HUDEP-2 (cell line): ENCODE measurements at regions not wholly inside any gene's neighbourhood (a gene's known extent, or its start where the extent isn't known, plus 50 kb on each side); places are given as distances from the start of the nearest gene placed in this dataset.

Source experiments
- DNase-seq, 76 experiments: peaks; one replicate each; lab custom pipeline; 2025; ENCODE audit not compliant: unreplicated experiment in 76 of 76; lab: John Stamatoyannopoulos, UW

DNA sequence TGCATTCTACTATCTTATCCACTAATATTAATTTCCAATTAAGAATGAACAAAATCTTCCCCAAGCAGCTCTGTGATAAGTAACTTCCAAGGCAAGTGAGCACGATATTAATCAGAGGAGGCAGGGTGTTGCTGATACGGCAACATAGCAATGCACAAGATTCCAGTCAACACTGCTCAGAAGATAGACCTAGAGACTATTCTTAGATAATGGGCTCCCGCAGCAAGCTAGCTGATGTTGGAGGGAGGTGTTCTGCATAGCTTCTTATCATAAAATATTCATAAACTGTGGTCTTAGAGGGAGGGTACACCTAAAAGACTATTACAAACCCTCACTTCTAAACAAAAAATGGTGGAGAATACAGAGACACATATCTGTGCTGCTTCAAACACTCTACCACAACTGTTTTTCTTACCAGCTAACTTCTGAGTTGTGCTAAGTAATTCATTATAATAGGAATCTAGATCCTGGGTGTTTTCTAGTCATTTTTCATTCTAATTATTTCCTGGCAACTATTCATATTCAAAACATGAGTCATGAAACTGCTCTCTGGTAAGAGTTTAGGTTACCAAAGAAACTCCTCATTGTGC is 382.0 kb upstream of the SOX14 start:
- no peak for DNase-seq

DNA sequence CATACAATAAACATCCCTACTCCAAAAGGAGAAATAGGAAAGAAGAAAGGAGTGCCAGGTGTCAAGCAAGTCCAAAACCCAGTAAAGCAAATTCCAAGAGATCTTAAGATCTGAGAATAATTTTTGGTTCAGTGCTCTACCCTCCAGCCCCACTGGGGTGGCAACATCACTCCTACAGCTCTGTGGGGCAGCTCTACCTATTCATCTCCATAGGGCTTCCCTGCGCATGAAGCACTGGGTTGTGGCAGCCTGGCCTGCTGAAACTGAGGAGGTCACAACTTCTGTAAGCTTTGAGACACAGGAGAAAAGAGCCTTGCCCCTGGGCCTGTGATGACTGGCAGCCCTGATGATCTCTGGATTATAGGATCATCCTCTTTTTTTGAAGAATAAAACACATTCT is 378.2 kb upstream of the SOX14 start:
- DNase-seq: no peak

DNA sequence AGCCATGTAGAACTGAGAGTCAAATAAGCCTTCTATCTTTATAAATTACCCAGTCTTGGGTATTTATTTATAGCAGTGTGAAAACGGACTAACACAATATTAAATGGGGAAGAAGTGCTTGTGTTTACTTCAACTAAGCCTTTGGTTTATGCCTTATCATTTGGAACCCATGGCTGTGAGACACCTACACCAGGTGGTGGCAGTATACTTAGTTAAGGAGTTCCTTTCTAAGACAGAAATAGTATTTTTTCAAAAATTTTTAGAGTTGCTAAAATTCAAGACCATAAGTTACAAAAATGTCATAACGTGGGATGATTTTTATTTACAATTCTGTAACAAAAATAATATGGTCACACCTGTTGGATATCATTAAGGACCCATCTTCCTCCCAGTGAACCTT is 354.5 kb upstream of the SOX14 start:
- DNase-seq: peak in 1 of 76 experiments; percentile 1

DNA sequence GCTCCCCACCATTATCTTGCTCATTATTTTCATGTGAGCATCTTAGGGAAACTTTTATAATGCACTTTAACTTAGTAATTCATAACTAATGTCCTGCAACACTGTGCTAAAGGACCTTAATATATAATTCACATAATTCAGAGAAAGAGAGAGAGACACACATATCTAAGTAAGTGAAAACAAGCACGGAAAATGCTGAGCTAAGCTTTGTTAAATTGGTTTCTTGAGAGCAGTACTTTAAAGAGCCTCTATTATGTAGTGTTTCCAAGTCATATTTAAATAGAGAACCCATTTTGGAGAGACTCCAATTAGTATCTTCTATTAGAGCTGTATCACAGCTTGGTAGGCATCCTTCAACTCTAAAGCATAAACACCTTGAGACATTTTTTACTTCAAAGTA is 354.1 kb upstream of the SOX14 start:
- no peak for DNase-seq

DNA sequence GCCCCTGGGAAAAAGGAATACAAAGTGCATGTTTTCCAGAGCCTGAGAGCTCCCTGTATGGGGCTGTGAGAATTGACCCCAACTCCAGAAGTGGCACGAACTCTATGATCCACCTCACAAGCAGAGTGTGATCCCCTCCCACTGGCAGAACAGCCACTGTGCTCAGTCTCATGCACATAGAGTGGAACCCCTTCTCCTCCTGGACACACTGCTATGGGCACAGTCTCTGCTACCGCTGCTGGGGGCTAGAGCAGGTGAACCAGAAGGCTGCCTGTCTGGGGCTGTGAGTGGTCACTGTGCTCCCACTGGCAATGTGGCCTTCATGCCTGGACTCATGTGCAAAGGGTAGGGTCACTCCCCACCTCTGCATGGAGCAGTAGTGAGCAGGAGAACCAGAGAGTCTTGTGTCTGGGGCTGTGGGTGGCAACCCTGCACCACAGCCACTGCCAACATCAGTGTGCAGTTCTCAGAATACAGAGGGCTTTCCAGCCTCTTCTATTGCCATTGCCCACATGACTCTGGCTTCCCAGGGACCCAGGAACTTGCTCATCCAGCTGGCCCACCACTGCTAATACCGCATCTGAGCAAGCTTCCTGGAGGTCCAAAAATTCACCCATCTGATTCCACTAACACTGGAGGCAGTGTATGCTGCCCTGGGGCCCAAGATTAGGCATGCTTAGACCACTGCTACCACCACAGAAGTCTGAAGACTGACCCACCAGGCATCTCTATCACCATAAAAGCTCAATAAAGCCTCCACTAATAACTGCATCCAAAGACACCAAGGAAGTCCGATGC is 343.7 kb upstream of the SOX14 start:
- DNase-seq: no peak

DNA sequence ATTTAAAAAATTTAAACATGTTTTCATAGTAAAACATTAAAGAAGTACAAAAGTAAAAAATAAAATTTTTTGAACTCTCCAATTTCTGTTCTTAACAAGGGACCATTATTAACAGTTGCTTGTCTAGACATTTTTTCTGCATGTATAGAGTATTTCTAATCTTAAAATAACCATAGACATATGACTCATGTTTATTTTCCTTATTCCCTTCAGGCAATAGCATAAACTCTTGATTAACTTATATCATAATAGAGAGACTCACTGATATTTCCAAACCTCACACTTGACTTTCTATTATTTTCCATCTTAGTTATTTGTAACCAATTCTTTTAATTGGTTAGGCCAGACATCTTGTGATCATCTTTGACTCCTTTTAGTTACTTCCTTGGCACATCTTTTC is 325.6 kb upstream of the SOX14 start:
- no peak for DNase-seq

DNA sequence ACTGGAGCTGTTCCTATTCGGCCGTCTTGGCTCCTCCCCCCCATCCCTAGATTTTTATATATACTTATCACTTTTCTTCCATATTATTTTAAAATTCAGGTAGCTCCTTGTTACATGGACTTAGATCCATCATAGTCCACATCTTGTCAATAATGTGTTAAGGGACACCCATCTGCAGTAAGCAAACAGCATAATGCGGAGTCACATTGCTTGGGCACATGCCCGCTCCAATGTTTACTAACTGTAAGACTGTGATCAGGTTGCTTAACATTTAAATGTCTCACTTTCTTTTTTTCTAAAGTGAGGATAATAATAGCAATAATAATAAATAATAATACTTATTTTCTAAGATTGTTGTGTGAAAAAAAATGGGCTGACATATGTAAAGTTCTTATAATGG is 303.2 kb upstream of the SOX14 start:
- no peak for DNase-seq

DNA sequence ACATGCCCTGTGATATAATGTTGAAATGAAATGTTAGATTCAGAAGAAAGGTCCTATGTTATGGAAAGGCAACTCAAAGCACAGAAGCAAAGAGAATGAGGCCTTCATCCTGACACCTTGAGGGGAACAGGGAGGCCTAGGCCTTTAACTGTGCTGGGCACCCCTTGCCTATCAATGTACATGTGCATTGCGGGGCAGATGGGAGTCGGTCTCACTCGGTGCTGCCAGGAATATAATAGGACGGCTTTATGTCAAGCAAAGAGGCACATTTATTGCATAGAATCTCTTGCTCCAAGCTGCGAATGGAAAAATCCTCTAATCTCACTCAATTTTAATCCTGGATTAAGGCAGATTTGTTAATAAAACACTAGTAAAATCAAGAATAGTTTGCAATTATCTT is 301.0 kb upstream of the SOX14 start:
- DNase-seq: no peak

DNA sequence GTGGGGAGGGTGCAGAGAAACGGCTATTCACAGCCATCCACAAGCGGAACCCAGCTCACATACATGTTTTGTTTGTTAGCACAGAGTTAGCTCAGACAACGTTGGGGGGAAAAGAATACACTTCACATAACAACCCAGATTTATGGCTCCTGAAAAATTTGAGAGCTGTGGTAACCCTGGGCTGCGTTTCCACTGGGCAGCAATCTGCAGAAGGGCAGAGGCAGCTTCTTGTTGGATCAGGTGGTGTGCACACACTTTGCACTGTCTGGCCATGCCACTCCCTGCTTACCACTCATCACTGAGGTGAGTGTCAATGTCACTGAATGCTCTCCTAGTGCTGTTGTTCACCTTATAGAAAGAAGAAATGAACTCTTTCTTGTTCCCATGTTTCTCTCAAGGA is 299.8 kb upstream of the SOX14 start:
- DNase-seq: no peak

DNA sequence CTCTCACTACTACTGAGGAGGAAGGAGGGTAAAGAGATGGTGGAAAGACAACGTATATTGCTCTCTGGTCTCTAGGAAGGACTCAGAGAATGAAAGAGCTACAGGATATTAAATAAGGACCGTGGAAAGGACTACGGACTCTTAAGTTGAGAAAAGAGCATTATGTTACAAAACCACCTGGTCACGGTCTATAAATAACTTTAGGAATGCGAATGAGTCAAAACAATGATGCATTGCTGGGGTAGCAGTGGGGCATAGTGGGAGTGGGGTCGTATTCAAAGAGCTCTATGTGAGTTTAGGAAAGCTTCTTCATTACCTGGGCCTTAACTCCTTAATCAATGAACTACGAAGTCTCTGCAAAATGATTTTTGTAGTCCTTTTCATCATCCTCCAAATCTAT is 295.7 kb upstream of the SOX14 start:
- DNase-seq: no peak

DNA sequence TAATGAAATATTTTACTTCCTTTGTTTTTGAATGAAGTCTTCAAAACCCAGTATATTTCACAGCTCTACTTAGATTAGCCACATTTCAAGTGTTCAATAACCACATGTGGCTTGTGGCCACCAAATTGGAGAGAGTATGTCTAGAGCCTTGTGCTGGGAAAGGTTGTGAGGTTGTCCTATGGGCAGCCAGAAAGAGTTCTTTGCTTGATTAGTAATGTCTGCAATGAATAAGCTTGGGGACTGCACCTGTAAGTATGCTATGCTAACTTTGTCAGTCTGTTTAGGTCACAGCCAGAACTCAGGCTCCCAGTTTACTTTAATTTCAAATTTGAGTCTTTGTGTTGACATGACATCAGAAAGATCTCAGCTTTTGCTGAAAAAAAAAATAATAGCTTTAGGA is 294.9 kb upstream of the SOX14 start:
- DNase-seq: no peak

DNA sequence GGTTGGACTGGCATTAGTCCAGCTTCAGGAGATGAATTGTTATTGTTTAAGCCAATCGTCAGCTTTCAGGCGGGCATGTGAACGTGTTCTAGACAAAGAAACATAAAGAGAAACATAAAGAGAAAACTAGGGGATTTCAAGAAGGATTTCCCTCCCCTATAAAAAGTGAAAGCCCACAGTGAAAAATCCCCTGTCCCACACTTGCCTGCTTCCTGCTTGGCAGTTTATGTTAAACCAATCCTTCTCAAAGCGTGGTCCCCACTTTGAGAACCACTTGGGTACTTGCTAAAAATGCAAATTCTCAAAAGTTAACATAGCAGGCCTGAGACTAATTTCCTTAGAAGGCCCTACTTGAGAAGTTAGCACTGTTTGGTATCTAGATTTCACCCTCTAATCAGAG is 293.0 kb upstream of the SOX14 start:
- DNase-seq: no peak

DNA sequence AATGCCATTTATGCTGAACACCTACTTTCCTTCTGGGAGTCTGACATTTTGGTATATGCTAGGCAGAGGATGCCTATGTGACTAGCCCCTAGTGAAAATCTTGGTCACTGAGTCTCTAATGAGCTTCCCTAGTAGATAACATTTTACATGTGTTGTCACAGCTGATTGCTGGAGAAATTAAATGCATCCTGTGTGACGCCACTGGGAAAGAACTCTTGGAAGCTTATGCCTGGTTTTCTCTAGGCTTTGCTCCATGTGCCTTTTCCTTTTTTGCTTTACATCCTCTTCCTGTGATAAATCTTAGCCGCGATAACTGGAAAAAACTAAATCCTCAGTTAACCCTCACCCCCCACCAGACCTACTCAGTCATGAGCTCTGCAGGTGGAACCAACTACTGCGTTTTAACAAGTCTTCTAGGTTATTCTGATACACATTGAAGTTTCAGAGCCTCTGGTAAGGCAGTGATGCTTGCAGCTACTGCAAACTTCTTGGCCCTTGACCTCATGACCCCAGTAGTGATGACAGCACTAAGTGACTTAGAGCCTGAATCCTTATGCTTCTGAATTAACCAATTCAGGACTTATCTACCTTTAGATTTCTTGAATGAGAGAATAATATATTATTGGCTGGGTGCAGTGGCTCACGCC is 292.4 kb upstream of the SOX14 start:
- DNase-seq: no peak

DNA sequence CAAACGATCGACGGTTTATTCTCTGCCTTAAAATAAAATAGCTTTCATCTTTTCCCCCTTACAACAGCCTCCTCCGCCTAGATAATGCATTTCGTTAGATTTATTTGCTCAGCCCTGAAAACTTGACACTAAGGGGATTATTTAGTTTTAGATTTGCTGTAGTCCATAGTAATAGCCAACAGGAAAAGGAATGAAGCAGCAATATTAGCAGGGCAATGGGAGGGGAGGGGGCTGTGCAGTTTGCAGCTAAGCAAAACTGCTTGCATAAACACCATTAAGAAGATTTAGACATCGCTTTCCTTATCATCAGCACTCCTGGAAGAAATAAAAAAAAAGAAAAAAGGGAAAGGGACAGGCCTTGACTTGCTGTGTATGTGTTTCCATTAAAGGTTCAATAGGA is 286.5 kb upstream of the SOX14 start:
- no peak for DNase-seq

DNA sequence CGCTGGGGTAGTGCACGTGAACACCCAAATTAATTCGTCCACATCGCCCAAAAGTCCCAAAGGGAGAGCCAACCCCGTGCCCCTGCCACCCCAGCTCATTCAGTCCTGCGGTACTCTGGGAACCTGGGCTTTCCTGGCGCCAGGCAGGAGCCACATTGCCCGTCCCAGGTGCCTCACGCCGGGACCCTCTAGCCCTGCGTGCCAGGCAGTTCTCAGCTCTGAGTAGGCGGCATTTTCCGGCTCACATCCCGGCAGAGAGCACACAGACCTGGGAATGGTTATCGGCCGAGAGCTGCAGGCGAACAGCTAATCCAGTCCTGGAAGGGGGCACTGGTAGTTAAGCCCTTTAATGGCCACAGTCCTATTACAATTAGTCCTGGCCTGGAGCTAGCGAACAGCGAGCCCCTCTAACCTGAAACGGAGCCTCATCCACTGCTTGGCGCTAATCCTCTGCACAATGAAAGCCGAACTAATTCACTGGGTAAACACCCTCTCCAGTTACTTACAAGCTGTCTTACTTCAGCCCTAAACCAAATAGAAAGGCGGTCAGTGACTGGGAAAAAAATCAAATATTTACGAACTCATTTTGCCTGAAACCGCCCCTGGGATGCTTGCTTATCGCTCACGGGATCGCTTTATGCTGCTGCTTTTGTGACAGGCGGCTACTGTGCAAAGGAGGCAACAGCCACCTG is 254.6 kb upstream of the SOX14 start:
- DNase-seq: no peak

DNA sequence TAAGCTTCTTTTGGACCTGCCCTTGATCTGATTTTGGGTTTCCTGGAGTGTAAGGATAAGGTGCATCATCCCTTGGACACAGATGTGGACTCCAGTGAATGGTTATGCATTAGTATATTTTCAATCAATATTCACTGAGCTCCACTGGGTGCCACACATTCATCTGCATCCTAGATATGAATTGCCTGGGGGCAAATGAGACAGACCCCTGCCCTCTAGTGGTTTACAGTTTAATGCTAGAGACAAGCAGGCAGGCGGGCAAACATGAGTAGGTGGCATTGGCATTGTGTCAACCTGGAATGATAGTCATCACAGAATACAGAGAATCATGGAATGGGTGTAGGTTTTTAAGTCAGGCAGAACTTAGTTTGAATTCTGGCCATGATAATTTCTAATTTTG is 252.5 kb upstream of the SOX14 start:
- no peak for DNase-seq

DNA sequence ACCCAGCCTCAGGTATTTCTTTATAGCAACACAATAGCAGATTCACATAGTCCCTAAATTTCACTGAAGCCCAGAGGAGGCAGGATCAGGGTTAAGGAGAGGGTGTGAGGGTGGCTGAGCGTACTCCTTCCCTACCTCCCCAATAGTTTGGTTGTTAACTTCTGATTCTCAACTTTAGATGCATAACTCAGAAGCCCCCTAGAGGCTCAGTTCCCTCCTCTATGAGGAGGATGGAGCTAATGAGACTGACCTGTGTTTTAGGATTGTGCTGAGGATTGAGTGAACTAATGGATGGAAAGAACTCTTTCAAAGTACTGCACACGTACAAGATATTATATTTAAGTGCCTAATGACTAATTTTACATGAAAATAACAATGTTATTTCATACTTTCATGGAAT is 249.3 kb upstream of the SOX14 start:
- DNase-seq: no peak

DNA sequence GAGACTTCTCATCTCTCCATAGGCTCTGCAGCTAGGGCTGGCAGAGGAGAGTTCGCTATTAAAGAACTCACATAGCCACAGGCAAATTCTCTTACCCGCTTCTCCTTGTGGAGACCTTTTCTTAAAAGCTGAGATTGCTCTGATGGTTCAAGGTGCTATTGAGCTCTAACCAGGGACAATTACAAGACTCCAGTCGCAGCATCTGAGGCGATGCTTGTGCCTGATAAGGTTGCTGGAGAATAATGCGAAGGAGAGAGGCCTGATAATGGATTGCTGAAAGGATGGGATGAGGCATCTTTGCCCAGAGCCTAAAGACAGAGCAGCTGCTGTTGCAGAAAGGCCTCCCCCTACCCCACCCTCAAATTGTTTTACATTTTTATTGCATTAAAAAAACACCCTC is 244.5 kb upstream of the SOX14 start:
- no peak for DNase-seq

DNA sequence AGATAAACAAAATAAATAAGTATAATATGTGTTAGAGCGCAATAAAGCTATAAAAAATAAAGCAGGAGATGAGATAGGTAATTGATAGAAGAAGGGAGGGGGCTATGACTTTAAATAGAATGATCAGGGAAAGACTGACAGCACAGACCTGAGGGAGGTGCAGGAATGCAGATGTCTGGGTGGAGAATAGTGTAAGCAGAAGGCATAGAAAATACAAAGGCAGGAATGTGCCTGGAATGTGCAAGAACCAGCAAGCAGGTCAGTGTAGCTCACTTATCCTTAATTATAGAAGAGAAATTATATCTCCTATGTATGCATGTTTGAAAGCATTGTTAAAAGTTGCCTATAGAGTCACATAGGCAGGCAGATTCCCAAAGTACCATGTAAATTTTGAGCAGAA is 239.4 kb upstream of the SOX14 start:
- DNase-seq: no peak

DNA sequence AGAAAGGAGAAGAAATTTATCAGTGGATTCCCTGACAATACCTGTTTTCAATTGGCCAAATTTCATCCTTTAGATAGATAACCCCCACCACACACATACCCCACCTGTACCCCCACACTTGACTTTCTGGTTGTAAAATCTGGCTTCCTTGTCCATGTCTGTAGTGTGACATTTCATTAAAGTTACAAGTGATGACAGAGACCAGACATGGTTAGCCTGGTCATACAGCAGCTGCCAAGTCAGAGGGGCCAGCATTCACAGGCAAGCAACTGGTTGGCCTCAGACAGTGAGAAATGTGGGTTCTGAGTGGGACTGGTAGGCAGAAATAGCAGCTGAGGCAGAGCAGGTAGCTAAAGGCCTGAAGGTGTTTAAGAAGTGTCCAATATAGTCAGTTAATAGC is 238.6 kb upstream of the SOX14 start:
- no peak for DNase-seq

DNA sequence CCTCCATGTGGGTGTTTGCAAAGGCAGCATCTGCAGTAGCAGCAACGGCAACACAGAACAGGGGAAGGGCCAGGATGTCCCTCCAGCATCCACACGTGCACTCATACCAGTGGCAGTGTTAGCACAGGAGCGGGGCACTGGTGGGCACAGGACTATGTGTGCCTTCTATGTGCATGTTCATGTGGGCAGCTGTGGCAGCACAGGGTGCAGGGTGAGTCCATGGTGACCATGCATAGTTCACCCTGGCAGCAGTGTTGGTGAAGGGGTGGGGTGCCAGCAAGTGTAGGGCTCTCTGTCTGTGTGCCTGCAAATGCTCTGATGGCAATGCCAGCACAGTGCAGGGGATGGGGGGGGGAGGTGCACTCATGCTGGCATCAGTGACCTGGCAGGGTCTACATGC is 222.1 kb upstream of the SOX14 start:
- no peak for DNase-seq

DNA sequence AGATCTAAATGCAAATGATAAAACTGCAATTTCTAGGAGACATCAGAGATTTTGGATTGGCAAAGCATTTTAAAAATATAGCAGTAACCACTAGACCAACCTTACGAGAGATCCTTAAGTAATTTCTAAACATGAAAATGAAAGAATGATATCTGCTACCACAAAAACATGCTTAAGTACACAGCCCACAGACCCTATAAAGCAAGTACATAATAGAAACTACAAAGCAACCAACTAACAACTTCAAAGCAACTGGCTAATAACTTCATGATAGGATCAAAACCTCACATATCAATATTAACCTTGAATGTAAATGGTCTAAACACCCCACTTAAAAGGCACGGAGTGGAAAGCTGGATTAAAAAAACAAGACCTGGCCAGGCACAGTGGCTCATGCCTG is 209.9 kb upstream of the SOX14 start:
- DNase-seq: no peak
